Stimulated activated naive B cell treated with anti-CD40 and anti-IgM and Interleukin-4, amounts not matched to agents 10 μg/mL and 1 μg/mL and 100 μg/mL, for 72 hours (primary cell): ENCODE measurements at regions not wholly inside any gene's neighbourhood (a gene's known extent, or its start where the extent isn't known, plus 50 kb on each side); places are given as distances from the start of the nearest gene placed in this dataset.

ENCODE experiments used
- ATAC-seq, 2 donors: fragments of 150-1000 bp; cut with Tn5 transposase; replicated peaks; 2 replicates each; pipeline ENCODE4 v1.10.0; 2021; ENCODE audit warnings: moderate library complexity in 1 of 2
- DNase-seq: peaks from one replicate; pipeline ENCODE4 v3.0.0; 2021
- H3K27ac Mint-ChIP-seq: one replicate; pipeline ENCODE4 v1.8.0; 2022; ENCODE audit warnings: mild to moderate bottlenecking, mixed read lengths
- H3K27me3 Mint-ChIP-seq, 2 donors: one replicate each; pipeline ENCODE4 v1.8.0; 2022; ENCODE audit warnings: mixed read lengths in 2 of 2
- H3K36me3 Mint-ChIP-seq, 2 donors: one replicate each; pipeline ENCODE4 v1.8.0; 2022; ENCODE audit warnings: mixed read lengths in 2 of 2, mild to moderate bottlenecking in 1 of 2
- H3K4me1 Mint-ChIP-seq, 2 donors: one replicate each; pipeline ENCODE4 v1.8.0; 2022; ENCODE audit warnings: mixed read lengths in 2 of 2, mild to moderate bottlenecking in 1 of 2
- H3K4me3 Mint-ChIP-seq, 2 donors: one replicate each; pipeline ENCODE4 v1.8.0; 2022; ENCODE audit warnings: mild to moderate bottlenecking in 2 of 2, mixed read lengths in 2 of 2, moderate library complexity in 1 of 2
- H3K9me3 Mint-ChIP-seq, 2 donors: one replicate each; pipeline ENCODE4 v1.8.0; 2022; ENCODE audit warnings: mixed read lengths in 2 of 2, mild to moderate bottlenecking in 1 of 2

- Mint-ChIP-seq H3K4me3 (no peak overlapping the region), H3K4me1 (peaks cover 7 to 9% of the 10 kb centered on the region in 2 donors), H3K27me3 (peaks cover 13 to 14% of the 10 kb centered on the region in 2 donors), H3K27ac (no peak overlapping the region), H3K9me3 (peaks cover 4 to 6% of the 10 kb centered on the region in 2 donors), H3K36me3 (peaks cover 0 to 9% of the 10 kb centered on the region in 2 donors)
- no peak for DNase-seq
- no peak for ATAC-seq
Observed at GRCh38 chr11:45043755-45044475, 93.2 kb upstream of the TP53I11 start.

GRCh38 chr11:45045683-45046471 is 95.2 kb upstream of the TP53I11 start:
- Mint-ChIP-seq H3K9me3 (peaks cover 4% of the 10 kb centered on the region in 2 donors), H3K36me3 (peaks cover 0 to 4% of the 10 kb centered on the region in 2 donors), H3K4me3 (no peak overlapping the region), H3K27me3 (peaks cover 14 to 19% of the 10 kb centered on the region in 2 donors), H3K4me1 (peaks cover 8 to 9% of the 10 kb centered on the region in 2 donors), H3K27ac (no peak overlapping the region)
- ATAC-seq (peak in 1 of 2 donors; percentile 36), DNase-seq (no peak)

- H3K9me3 Mint-ChIP-seq: peaks cover 4% of the 10 kb centered on the region in 2 donors
- no peak overlapping the region for H3K27ac Mint-ChIP-seq
- ATAC-seq (no peak), DNase-seq (no peak)
- H3K27me3 Mint-ChIP-seq: peaks cover 14 to 22% of the 10 kb centered on the region in 2 donors
- no peak overlapping the region for H3K4me3 Mint-ChIP-seq
- peaks cover 8 to 9% of the 10 kb centered on the region in 2 donors for H3K4me1 Mint-ChIP-seq
- H3K36me3 Mint-ChIP-seq: peaks cover 0 to 4% of the 10 kb centered on the region in 2 donors
Observed at GRCh38 chr11:45048313-45048841, 97.7 kb upstream of the TP53I11 start.

GRCh38 chr11:45048870-45049691 is 97.4 kb upstream of the PRDM11 start:
- DNase-seq (no peak), ATAC-seq (no peak)
- Mint-ChIP-seq H3K4me1 (peaks cover 13 to 14% of the 10 kb centered on the region in 2 donors), H3K27me3 (peaks cover 14 to 28% of the 10 kb centered on the region in 2 donors), H3K9me3 (peaks cover 4% of the 10 kb centered on the region in 2 donors), H3K27ac (no peak overlapping the region), H3K36me3 (peaks cover 0 to 4% of the 10 kb centered on the region in 2 donors), H3K4me3 (no peak overlapping the region)

GRCh38 chr11:45050111-45050510 is 96.3 kb upstream of the PRDM11 start:
- no peak for DNase-seq
- no peak overlapping the region for H3K4me3 Mint-ChIP-seq
- peaks cover 21 to 22% of the 10 kb centered on the region in 2 donors for H3K4me1 Mint-ChIP-seq
- H3K27me3 Mint-ChIP-seq: peaks cover 11 to 30% of the 10 kb centered on the region in 2 donors
- H3K27ac Mint-ChIP-seq: peak overlapping the region; percentile 47
- peaks cover 4% of the 10 kb centered on the region in 2 donors for H3K9me3 Mint-ChIP-seq
- ATAC-seq: no peak
- peaks cover 2 to 4% of the 10 kb centered on the region in 2 donors for H3K36me3 Mint-ChIP-seq

GRCh38 chr11:45051621-45052020 is 94.8 kb upstream of the PRDM11 start:
- no peak overlapping the region for H3K27ac Mint-ChIP-seq

GRCh38 chr11:45052361-45052760 is 94.1 kb upstream of the PRDM11 start:
- Mint-ChIP-seq H3K9me3 (peaks cover 4% of the 10 kb centered on the region in 2 donors), H3K4me1 (peaks cover 13 to 17% of the 10 kb centered on the region in 2 donors), H3K36me3 (peaks cover 2 to 4% of the 10 kb centered on the region in 2 donors), H3K27ac (no peak overlapping the region), H3K4me3 (no peak overlapping the region), H3K27me3 (peaks cover 21 to 29% of the 10 kb centered on the region in 2 donors)
- DNase-seq (no peak), ATAC-seq (no peak)

More at GRCh38 chr11:45051621-45052020, 94.8 kb upstream of the PRDM11 start:
- H3K9me3 Mint-ChIP-seq: peaks cover 4% of the 10 kb centered on the region in 2 donors
- DNase-seq: no peak
- no peak for ATAC-seq
- H3K36me3 Mint-ChIP-seq: peaks cover 2 to 4% of the 10 kb centered on the region in 2 donors
- no peak overlapping the region for H3K4me3 Mint-ChIP-seq
- peaks cover 13 to 17% of the 10 kb centered on the region in 2 donors for H3K4me1 Mint-ChIP-seq
- peaks cover 21 to 30% of the 10 kb centered on the region in 2 donors for H3K27me3 Mint-ChIP-seq

- peaks cover 13 to 16% of the 10 kb centered on the region in 2 donors for H3K4me1 Mint-ChIP-seq
- no peak for DNase-seq
- peak overlapping the region; percentile 48 for H3K27ac Mint-ChIP-seq
- ATAC-seq: peak; percentile 57 to 65
- peaks cover 4% of the 10 kb centered on the region in 2 donors for H3K9me3 Mint-ChIP-seq
- H3K27me3 Mint-ChIP-seq: peaks cover 21 to 29% of the 10 kb centered on the region in 2 donors
- H3K4me3 Mint-ChIP-seq: no peak overlapping the region
- peaks cover 2 to 4% of the 10 kb centered on the region in 2 donors for H3K36me3 Mint-ChIP-seq
Observed at GRCh38 chr11:45053736-45054446, 92.5 kb upstream of the PRDM11 start.

GRCh38 chr11:45054956-45055355 is 91.5 kb upstream of the PRDM11 start:
- peak overlapping the region; percentile 39 for H3K27ac Mint-ChIP-seq
- no peak overlapping the region for H3K4me3 Mint-ChIP-seq
- peaks cover 2 to 4% of the 10 kb centered on the region in 2 donors for H3K36me3 Mint-ChIP-seq
- H3K4me1 Mint-ChIP-seq: peaks cover 13 to 14% of the 10 kb centered on the region in 2 donors
- peaks cover 21 to 33% of the 10 kb centered on the region in 2 donors for H3K27me3 Mint-ChIP-seq
- H3K9me3 Mint-ChIP-seq: peaks cover 4% of the 10 kb centered on the region in 2 donors
- DNase-seq (no peak), ATAC-seq (no peak)

GRCh38 chr11:45056529-45056928 is 89.9 kb upstream of the PRDM11 start:
- Mint-ChIP-seq H3K36me3 (peaks cover 0 to 2% of the 10 kb centered on the region in 2 donors), H3K9me3 (no peaks in the 10 kb centered on the region), H3K27me3 (peaks cover 21 to 24% of the 10 kb centered on the region in 2 donors), H3K4me1 (peaks cover 13 to 14% of the 10 kb centered on the region in 2 donors), H3K27ac (no peak overlapping the region), H3K4me3 (no peak overlapping the region)
- ATAC-seq (no peak), DNase-seq (no peak)

GRCh38 chr11:45057938-45058646 is 88.3 kb upstream of the PRDM11 start:
- H3K4me3 Mint-ChIP-seq: no peak overlapping the region
- peaks cover 21 to 24% of the 10 kb centered on the region in 2 donors for H3K27me3 Mint-ChIP-seq
- H3K4me1 Mint-ChIP-seq: peaks cover 13 to 14% of the 10 kb centered on the region in 2 donors
- DNase-seq (no peak), ATAC-seq (no peak)
- H3K9me3 Mint-ChIP-seq: no peaks in the 10 kb centered on the region
- H3K27ac Mint-ChIP-seq: no peak overlapping the region
- H3K36me3 Mint-ChIP-seq: peaks cover 0 to 2% of the 10 kb centered on the region in 2 donors

- no peak overlapping the region for H3K4me3 Mint-ChIP-seq
- H3K27ac Mint-ChIP-seq: no peak overlapping the region
- DNase-seq (no peak), ATAC-seq (no peak)
- H3K36me3 Mint-ChIP-seq: peaks cover 0 to 2% of the 10 kb centered on the region in 2 donors
- H3K9me3 Mint-ChIP-seq: peaks cover 2% of the 10 kb centered on the region in 2 donors
- H3K27me3 Mint-ChIP-seq: peaks cover 21 to 23% of the 10 kb centered on the region in 2 donors
- H3K4me1 Mint-ChIP-seq: peaks cover 13% of the 10 kb centered on the region in 2 donors
Observed at GRCh38 chr11:45058647-45058950, 87.8 kb upstream of the PRDM11 start.

- H3K9me3 Mint-ChIP-seq: peaks cover 5% of the 10 kb centered on the region in 2 donors
- H3K4me3 Mint-ChIP-seq: no peak overlapping the region
- no peak overlapping the region for H3K27ac Mint-ChIP-seq
- H3K4me1 Mint-ChIP-seq: no peaks in the 10 kb centered on the region
- H3K27me3 Mint-ChIP-seq: peaks cover 4 to 7% of the 10 kb centered on the region in 2 donors
- DNase-seq: no peak
- ATAC-seq: no peak
- H3K36me3 Mint-ChIP-seq: no peaks in the 10 kb centered on the region
Observed at GRCh38 chr11:45060707-45061106, 85.7 kb upstream of the PRDM11 start.
